ENCODE measurements at regions not wholly inside any gene's neighbourhood (a gene's known extent, or its start where the extent isn't known, plus 50 kb on each side); places are given as distances from the start of the nearest gene placed in this dataset.

GRCh38 chr2:495745-496275, 181.4 kb downstream of the TMEM18 start:
- Mint-ChIP-seq H3K4me1 (peaks cover 4% of the 10 kb centered on the region), H3K9me3 (no peaks in the 10 kb centered on the region), H3K36me3 (ENCODE audit: low read depth) (no peaks in the 10 kb centered on the region), H3K4me3 (no peak overlapping the region), H3K27me3 (ENCODE audit: low read depth) (peaks cover 8% of the 10 kb centered on the region), H3K27ac (no peak overlapping the region)
- no peak for TF ChIP-seq CTCF (IDR thresholded peaks at IDR 0.05; ENCODE audit: unreplicated experiment in 3 of 3)

- Mint-ChIP-seq H3K36me3 (ENCODE audit: low read depth) (no peaks in the 10 kb centered on the region), H3K27me3 (ENCODE audit: low read depth) (peaks cover 5% of the 10 kb centered on the region)
- no peak for TF ChIP-seq CTCF (IDR thresholded peaks at IDR 0.05; ENCODE audit: unreplicated experiment in 3 of 3)
Measured at GRCh38 chr2:494853-495252, 182.4 kb downstream of the TMEM18 start.

GRCh38 chr2:493228-493627, 184.0 kb downstream of the TMEM18 start:
- Mint-ChIP-seq H3K36me3 (ENCODE audit: low read depth) (no peaks in the 10 kb centered on the region), H3K27ac (no peak overlapping the region), H3K9me3 (no peaks in the 10 kb centered on the region), H3K4me3 (no peak overlapping the region), H3K4me1 (peaks cover 20% of the 10 kb centered on the region), H3K27me3 (ENCODE audit: low read depth) (peaks cover 4% of the 10 kb centered on the region)
- no peak for TF ChIP-seq CTCF (IDR thresholded peaks at IDR 0.05; ENCODE audit: unreplicated experiment in 3 of 3)

More at GRCh38 chr2:494853-495252, 182.4 kb downstream of the TMEM18 start:
- Mint-ChIP-seq H3K27ac (no peak overlapping the region), H3K9me3 (no peaks in the 10 kb centered on the region), H3K4me1 (peaks cover 8% of the 10 kb centered on the region), H3K4me3 (no peak overlapping the region)

GRCh38 chr2:492178-492577, 185.0 kb downstream of the TMEM18 start:
- TF ChIP-seq CTCF (IDR thresholded peaks at IDR 0.05; ENCODE audit: unreplicated experiment in 3 of 3), result no peak
- Mint-ChIP-seq H3K27ac (no peak overlapping the region), H3K36me3 (ENCODE audit: low read depth) (no peaks in the 10 kb centered on the region), H3K9me3 (no peaks in the 10 kb centered on the region), H3K4me1 (peaks cover 16% of the 10 kb centered on the region), H3K27me3 (ENCODE audit: low read depth) (peaks cover 4% of the 10 kb centered on the region), H3K4me3 (no peak overlapping the region)

GRCh38 chr2:489838-490237, 187.4 kb downstream of the TMEM18 start:
- Mint-ChIP-seq H3K9me3 (no peaks in the 10 kb centered on the region), H3K36me3 (ENCODE audit: low read depth) (no peaks in the 10 kb centered on the region), H3K4me3 (no peak overlapping the region), H3K4me1 (peaks cover 26% of the 10 kb centered on the region), H3K27ac (no peak overlapping the region), H3K27me3 (ENCODE audit: low read depth) (peaks cover 4% of the 10 kb centered on the region)
- no peak for TF ChIP-seq CTCF (IDR thresholded peaks at IDR 0.05; ENCODE audit: unreplicated experiment in 3 of 3)

GRCh38 chr2:489084-489483, 188.1 kb downstream of the TMEM18 start:
- no peaks in the 10 kb centered on the region for H3K36me3 Mint-ChIP-seq (ENCODE audit: low read depth)
- peaks cover 4% of the 10 kb centered on the region for H3K27me3 Mint-ChIP-seq (ENCODE audit: low read depth)
- H3K4me1 Mint-ChIP-seq, result peaks cover 26% of the 10 kb centered on the region
- H3K4me3 Mint-ChIP-seq, result no peak overlapping the region
- TF ChIP-seq CTCF (IDR thresholded peaks at IDR 0.05; ENCODE audit: unreplicated experiment in 3 of 3), result no peak
- no peaks in the 10 kb centered on the region for H3K9me3 Mint-ChIP-seq
- H3K27ac Mint-ChIP-seq, result no peak overlapping the region
